Activated CD8-positive, alpha-beta memory T cell treated with anti-CD3 and anti-CD28 coated beads, Interleukin-2, amount 10 ng/mL, durations not matched to agents 7 days and 5 days (primary cell): ENCODE measurements at regions not wholly inside any gene's neighbourhood (a gene's known extent, or its start where the extent isn't known, plus 50 kb on each side); places are given as distances from the start of the nearest gene placed in this dataset.

Source experiments
- ATAC-seq: fragments of 150-1000 bp; cut with Tn5 transposase; one replicate; pipeline ENCODE4 v1.10.0; 2021; ENCODE audit warnings: moderate library complexity
- CTCF ChIA-PET: fragments of 350-600 bp; sonication (Branson Sonifier 250); formaldehyde crosslinking; loops from one replicate; lab custom pipeline; 2021; ENCODE audit warnings: antibody characterized with exemption; lab: Charles Lee
- DNase-seq: peaks from one replicate; pipeline ENCODE4 v3.0.0-alpha.2; 2020
- H3K27ac Mint-ChIP-seq: one replicate; pipeline ENCODE4 v1.8.0; 2021; ENCODE audit warnings: mild to moderate bottlenecking, mixed read lengths
- H3K27me3 Mint-ChIP-seq: one replicate; pipeline ENCODE4 v1.8.0; 2021; ENCODE audit warnings: mixed read lengths
- H3K36me3 Mint-ChIP-seq: one replicate; pipeline ENCODE4 v1.8.0; 2021; ENCODE audit warnings: mild to moderate bottlenecking, mixed read lengths
- H3K4me1 Mint-ChIP-seq: one replicate; pipeline ENCODE4 v1.8.0; 2021; ENCODE audit warnings: mixed read lengths
- H3K4me3 Mint-ChIP-seq: one replicate; pipeline ENCODE4 v1.8.0; 2021; ENCODE audit warnings: mild to moderate bottlenecking, moderate library complexity, mixed read lengths
- H3K9me3 Mint-ChIP-seq: one replicate; pipeline ENCODE4 v1.8.0; 2022; ENCODE audit warnings: low read depth, mixed read lengths

GRCh38 chr20:6579417-6579816 is 188.1 kb upstream of the BMP2 start:
- H3K27me3 Mint-ChIP-seq = no peaks in the 10 kb centered on the region
- CTCF ChIA-PET = no interaction called here
- DNase-seq = no peak
- no peak overlapping the region for H3K27ac Mint-ChIP-seq
- peaks cover 2% of the 10 kb centered on the region for H3K9me3 Mint-ChIP-seq
- H3K4me3 Mint-ChIP-seq = no peak overlapping the region
- no peaks in the 10 kb centered on the region for H3K4me1 Mint-ChIP-seq
- H3K36me3 Mint-ChIP-seq = no peaks in the 10 kb centered on the region
- no peak for ATAC-seq

- CTCF ChIA-PET = no interaction called here
- Mint-ChIP-seq H3K27ac (no peak overlapping the region), H3K9me3 (peaks cover 2% of the 10 kb centered on the region), H3K4me1 (no peaks in the 10 kb centered on the region), H3K4me3 (no peak overlapping the region), H3K36me3 (no peaks in the 10 kb centered on the region), H3K27me3 (no peaks in the 10 kb centered on the region)
- no peak for DNase-seq
- ATAC-seq = no peak
These were observed 190.0 kb upstream of the BMP2 start for GRCh38 chr20:6577451-6577850.

- H3K36me3 Mint-ChIP-seq = no peaks in the 10 kb centered on the region
- ATAC-seq (no peak), DNase-seq (no peak)
- H3K4me1 Mint-ChIP-seq = no peaks in the 10 kb centered on the region
- H3K27ac Mint-ChIP-seq = no peak overlapping the region
- H3K27me3 Mint-ChIP-seq = no peaks in the 10 kb centered on the region
- CTCF ChIA-PET = no interaction called here
- H3K9me3 Mint-ChIP-seq = peaks cover 2% of the 10 kb centered on the region
- H3K4me3 Mint-ChIP-seq = no peak overlapping the region
These were observed 190.8 kb upstream of the BMP2 start for GRCh38 chr20:6576726-6577125.

- CTCF ChIA-PET = no interaction called here
- no peak for ATAC-seq
- peaks cover 2% of the 10 kb centered on the region for H3K9me3 Mint-ChIP-seq
- DNase-seq = no peak
- no peaks in the 10 kb centered on the region for H3K27me3 Mint-ChIP-seq
- H3K4me1 Mint-ChIP-seq = no peaks in the 10 kb centered on the region
- H3K27ac Mint-ChIP-seq = no peak overlapping the region
- H3K4me3 Mint-ChIP-seq = no peak overlapping the region
- H3K36me3 Mint-ChIP-seq = no peaks in the 10 kb centered on the region
These were observed 191.5 kb upstream of the BMP2 start for GRCh38 chr20:6575912-6576401.

GRCh38 chr20:6566821-6567220 is 200.7 kb upstream of the BMP2 start:
- Mint-ChIP-seq H3K36me3 (no peaks in the 10 kb centered on the region), H3K4me3 (no peak overlapping the region), H3K27ac (no peak overlapping the region), H3K4me1 (no peaks in the 10 kb centered on the region), H3K27me3 (no peaks in the 10 kb centered on the region), H3K9me3 (peaks cover 4% of the 10 kb centered on the region)
- no peak for DNase-seq
- no peak for ATAC-seq
- CTCF ChIA-PET = no interaction called here

- H3K4me3 Mint-ChIP-seq = no peak overlapping the region
- CTCF ChIA-PET = no interaction called here
- H3K4me1 Mint-ChIP-seq = no peaks in the 10 kb centered on the region
- H3K9me3 Mint-ChIP-seq = peaks cover 4% of the 10 kb centered on the region
- H3K36me3 Mint-ChIP-seq = no peaks in the 10 kb centered on the region
- H3K27me3 Mint-ChIP-seq = no peaks in the 10 kb centered on the region
- no peak overlapping the region for H3K27ac Mint-ChIP-seq
- DNase-seq = no peak
- no peak for ATAC-seq
These were observed 205.4 kb upstream of the BMP2 start for GRCh38 chr20:6562111-6562510.

GRCh38 chr20:6560978-6561377 is 206.5 kb upstream of the BMP2 start:
- ATAC-seq (no peak), DNase-seq (no peak)
- Mint-ChIP-seq H3K4me3 (no peak overlapping the region), H3K27ac (no peak overlapping the region), H3K36me3 (no peaks in the 10 kb centered on the region), H3K27me3 (no peaks in the 10 kb centered on the region), H3K4me1 (no peaks in the 10 kb centered on the region), H3K9me3 (peaks cover 5% of the 10 kb centered on the region)
- CTCF ChIA-PET = no interaction called here

GRCh38 chr20:6559791-6560190 is 207.7 kb upstream of the BMP2 start:
- DNase-seq (no peak), ATAC-seq (no peak)
- Mint-ChIP-seq H3K9me3 (peaks cover 2% of the 10 kb centered on the region), H3K4me3 (no peak overlapping the region), H3K27ac (no peak overlapping the region), H3K36me3 (no peaks in the 10 kb centered on the region), H3K27me3 (no peaks in the 10 kb centered on the region), H3K4me1 (no peaks in the 10 kb centered on the region)
- CTCF ChIA-PET = no interaction called here

GRCh38 chr20:6558341-6558740 is 209.1 kb upstream of the BMP2 start:
- Mint-ChIP-seq H3K27ac (no peak overlapping the region), H3K36me3 (no peaks in the 10 kb centered on the region), H3K9me3 (peaks cover 2% of the 10 kb centered on the region), H3K4me3 (no peak overlapping the region), H3K4me1 (no peaks in the 10 kb centered on the region), H3K27me3 (no peaks in the 10 kb centered on the region)
- CTCF ChIA-PET = no interaction called here
- no peak for ATAC-seq
- DNase-seq = no peak

- Mint-ChIP-seq H3K27me3 (no peaks in the 10 kb centered on the region), H3K4me1 (no peaks in the 10 kb centered on the region), H3K36me3 (no peaks in the 10 kb centered on the region), H3K9me3 (peaks cover 2% of the 10 kb centered on the region), H3K27ac (no peak overlapping the region), H3K4me3 (no peak overlapping the region)
- DNase-seq (no peak), ATAC-seq (no peak)
- CTCF ChIA-PET = no interaction called here
These were observed 233.6 kb upstream of the BMP2 start for GRCh38 chr20:6533761-6534479.

GRCh38 chr20:6533351-6533750 is 234.1 kb upstream of the BMP2 start:
- no peak overlapping the region for H3K4me3 Mint-ChIP-seq
- H3K9me3 Mint-ChIP-seq = peaks cover 1% of the 10 kb centered on the region
- H3K36me3 Mint-ChIP-seq = no peaks in the 10 kb centered on the region
- CTCF ChIA-PET = no interaction called here
- H3K27ac Mint-ChIP-seq = no peak overlapping the region
- ATAC-seq (no peak), DNase-seq (no peak)
- no peaks in the 10 kb centered on the region for H3K4me1 Mint-ChIP-seq
- H3K27me3 Mint-ChIP-seq = no peaks in the 10 kb centered on the region

GRCh38 chr20:6530779-6531315 is 236.6 kb upstream of the BMP2 start:
- Mint-ChIP-seq H3K27me3 (no peaks in the 10 kb centered on the region), H3K9me3 (peaks cover 2% of the 10 kb centered on the region), H3K36me3 (no peaks in the 10 kb centered on the region), H3K4me3 (no peak overlapping the region), H3K27ac (no peak overlapping the region), H3K4me1 (no peaks in the 10 kb centered on the region)
- CTCF ChIA-PET = no interaction called here
- ATAC-seq (no peak), DNase-seq (no peak)

GRCh38 chr20:6530254-6530653 is 237.2 kb upstream of the BMP2 start:
- no peaks in the 10 kb centered on the region for H3K36me3 Mint-ChIP-seq
- no peak overlapping the region for H3K27ac Mint-ChIP-seq
- peaks cover 2% of the 10 kb centered on the region for H3K9me3 Mint-ChIP-seq
- CTCF ChIA-PET = no interaction called here
- H3K4me1 Mint-ChIP-seq = no peaks in the 10 kb centered on the region
- H3K27me3 Mint-ChIP-seq = no peaks in the 10 kb centered on the region
- DNase-seq = no peak
- no peak overlapping the region for H3K4me3 Mint-ChIP-seq
- no peak for ATAC-seq

- no peaks in the 10 kb centered on the region for H3K27me3 Mint-ChIP-seq
- H3K4me3 Mint-ChIP-seq = no peak overlapping the region
- no peak overlapping the region for H3K27ac Mint-ChIP-seq
- DNase-seq (no peak), ATAC-seq (no peak)
- CTCF ChIA-PET = no interaction called here
- H3K4me1 Mint-ChIP-seq = no peaks in the 10 kb centered on the region
- H3K36me3 Mint-ChIP-seq = no peaks in the 10 kb centered on the region
- H3K9me3 Mint-ChIP-seq = peaks cover 13% of the 10 kb centered on the region
These were observed 241.8 kb upstream of the BMP2 start for GRCh38 chr20:6525447-6526303.
